ENCODE measurements at regions not wholly inside any gene's neighbourhood (a gene's known extent, or its start where the extent isn't known, plus 50 kb on each side); places are given as distances from the start of the nearest gene placed in this dataset.

GRCh38 chr7:16170671-16171070 is 250.7 kb downstream of the CRPPA start:
- no peak overlapping the region for H3K4me3 ChIP-seq (ENCODE audit: low read depth, low read length)
- no peak for TF ChIP-seq MAX (IDR thresholded peaks at IDR 0.05; ENCODE audit: low read depth, low read length)
- TF ChIP-seq POLR2A (IDR thresholded peaks at IDR 0.05; ENCODE audit: extremely low read depth, insufficient read length): no peak
- TF ChIP-seq MYC (IDR thresholded peaks at IDR 0.05; ENCODE audit: low read depth, low read length): no peak
- TF ChIP-seq, protein P1, sequence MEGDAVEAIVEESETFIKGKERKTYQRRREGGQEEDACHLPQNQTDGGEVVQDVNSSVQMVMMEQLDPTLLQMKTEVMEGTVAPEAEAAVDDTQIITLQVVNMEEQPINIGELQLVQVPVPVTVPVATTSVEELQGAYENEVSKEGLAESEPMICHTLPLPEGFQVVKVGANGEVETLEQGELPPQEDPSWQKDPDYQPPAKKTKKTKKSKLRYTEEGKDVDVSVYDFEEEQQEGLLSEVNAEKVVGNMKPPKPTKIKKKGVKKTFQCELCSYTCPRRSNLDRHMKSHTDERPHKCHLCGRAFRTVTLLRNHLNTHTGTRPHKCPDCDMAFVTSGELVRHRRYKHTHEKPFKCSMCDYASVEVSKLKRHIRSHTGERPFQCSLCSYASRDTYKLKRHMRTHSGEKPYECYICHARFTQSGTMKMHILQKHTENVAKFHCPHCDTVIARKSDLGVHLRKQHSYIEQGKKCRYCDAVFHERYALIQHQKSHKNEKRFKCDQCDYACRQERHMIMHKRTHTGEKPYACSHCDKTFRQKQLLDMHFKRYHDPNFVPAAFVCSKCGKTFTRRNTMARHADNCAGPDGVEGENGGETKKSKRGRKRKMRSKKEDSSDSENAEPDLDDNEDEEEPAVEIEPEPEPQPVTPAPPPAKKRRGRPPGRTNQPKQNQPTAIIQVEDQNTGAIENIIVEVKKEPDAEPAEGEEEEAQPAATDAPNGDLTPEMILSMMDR (IDR thresholded peaks at IDR 0.05; ENCODE audit: low read depth, low read length): no peak
- DNase-seq (ENCODE audit: low read depth): no peak

GRCh38 chr7:16169537-16169936 is 251.8 kb downstream of the CRPPA start:
- no peak for DNase-seq (ENCODE audit: low read depth)

GRCh38 chr7:16167526-16167925 is 253.8 kb downstream of the CRPPA start:
- no peak for DNase-seq (ENCODE audit: low read depth)
- no peak overlapping the region for H3K4me3 ChIP-seq (ENCODE audit: low read depth, low read length)
- TF ChIP-seq MYC (IDR thresholded peaks at IDR 0.05; ENCODE audit: low read depth, low read length) (no peak), POLR2A (IDR thresholded peaks at IDR 0.05; ENCODE audit: extremely low read depth, insufficient read length) (no peak), MAX (IDR thresholded peaks at IDR 0.05; ENCODE audit: low read depth, low read length) (no peak)
- TF ChIP-seq, protein P1 (IDR thresholded peaks at IDR 0.05; ENCODE audit: low read depth, low read length): no peak

More at GRCh38 chr7:16169537-16169936, 251.8 kb downstream of the CRPPA start:
- H3K4me3 ChIP-seq (ENCODE audit: low read depth, low read length): no peak overlapping the region
- TF ChIP-seq POLR2A (IDR thresholded peaks at IDR 0.05; ENCODE audit: extremely low read depth, insufficient read length): no peak
- TF ChIP-seq, protein P1 (IDR thresholded peaks at IDR 0.05; ENCODE audit: low read depth, low read length): no peak
- no peak for TF ChIP-seq MYC (IDR thresholded peaks at IDR 0.05; ENCODE audit: low read depth, low read length)
- no peak for TF ChIP-seq MAX (IDR thresholded peaks at IDR 0.05; ENCODE audit: low read depth, low read length)

DNA sequence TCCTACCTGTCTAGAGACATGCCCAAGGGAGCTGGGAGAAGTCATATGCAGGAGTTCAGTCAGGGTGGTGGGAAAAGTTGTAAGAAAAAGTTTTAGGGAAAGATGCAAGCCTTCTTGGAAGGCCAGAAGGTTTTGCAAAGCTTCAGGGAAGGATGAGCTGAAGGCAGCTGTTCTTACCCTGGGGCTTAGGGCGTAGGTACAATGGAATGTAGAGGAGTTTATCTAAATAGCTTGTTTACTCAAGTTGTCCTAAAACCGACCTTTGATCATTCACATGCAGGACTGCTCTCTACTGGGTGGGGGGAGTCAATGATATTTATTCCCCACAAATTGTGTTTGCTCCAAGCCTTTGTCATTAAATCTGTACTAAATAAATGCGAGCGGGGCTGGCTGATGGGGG is 277.0 kb downstream of the CRPPA start:
- TF ChIP-seq POLR2A (IDR thresholded peaks at IDR 0.05; ENCODE audit: extremely low read depth, insufficient read length): no peak
- no peak for TF ChIP-seq MYC (IDR thresholded peaks at IDR 0.05; ENCODE audit: low read depth, low read length)
- TF ChIP-seq, protein P1 (IDR thresholded peaks at IDR 0.05; ENCODE audit: low read depth, low read length): no peak
- TF ChIP-seq MAX (IDR thresholded peaks at IDR 0.05; ENCODE audit: low read depth, low read length): no peak
- H3K4me3 ChIP-seq (ENCODE audit: low read depth, low read length): no peak overlapping the region
- no peak for DNase-seq (ENCODE audit: low read depth)

- no peak for DNase-seq (ENCODE audit: low read depth)
- no peak for TF ChIP-seq POLR2A (IDR thresholded peaks at IDR 0.05; ENCODE audit: extremely low read depth, insufficient read length)
- TF ChIP-seq, protein P1 (IDR thresholded peaks at IDR 0.05; ENCODE audit: low read depth, low read length): no peak
- TF ChIP-seq MAX (IDR thresholded peaks at IDR 0.05; ENCODE audit: low read depth, low read length): no peak
- no peak for TF ChIP-seq MYC (IDR thresholded peaks at IDR 0.05; ENCODE audit: low read depth, low read length)
- H3K4me3 ChIP-seq (ENCODE audit: low read depth, low read length): no peak overlapping the region
Observed at GRCh38 chr7:16137944-16138343, 283.4 kb downstream of the CRPPA start.

- H3K4me3 ChIP-seq (ENCODE audit: low read depth, low read length): no peak overlapping the region
- no peak for DNase-seq (ENCODE audit: low read depth)
- TF ChIP-seq MYC (IDR thresholded peaks at IDR 0.05; ENCODE audit: low read depth, low read length): no peak
- TF ChIP-seq, protein P1 (IDR thresholded peaks at IDR 0.05; ENCODE audit: low read depth, low read length): no peak
- no peak for TF ChIP-seq MAX (IDR thresholded peaks at IDR 0.05; ENCODE audit: low read depth, low read length)
- no peak for TF ChIP-seq POLR2A (IDR thresholded peaks at IDR 0.05; ENCODE audit: extremely low read depth, insufficient read length)
Observed at GRCh38 chr7:16136896-16137295, 284.4 kb downstream of the CRPPA start.

All from NB4 (cell line).